Hepatocyte (in vitro differentiated cells): ENCODE measurements at regions not wholly inside any gene's neighbourhood (a gene's known extent, or its start where the extent isn't known, plus 50 kb on each side); places are given as distances from the start of the nearest gene placed in this dataset.

Source experiments
- EZH2 ChIP-seq: fragments of 200-600 bp; sonication (generic); IDR thresholded peaks from 2 replicates; pipeline ENCODE4 v1.6.1; 2016; ENCODE audit warnings: antibody characterized with exemption, mild to moderate bottlenecking, borderline replicate concordance
- TF ChIP-seq, protein P1 (sequence below): fragments of 200-600 bp; sonication (generic); IDR thresholded peaks from 2 replicates; pipeline ENCODE4 v1.5.1; 2016; ENCODE audit warnings: antibody characterized with exemption, mild to moderate bottlenecking; ENCODE audit not compliant: poor library complexity

DNA sequence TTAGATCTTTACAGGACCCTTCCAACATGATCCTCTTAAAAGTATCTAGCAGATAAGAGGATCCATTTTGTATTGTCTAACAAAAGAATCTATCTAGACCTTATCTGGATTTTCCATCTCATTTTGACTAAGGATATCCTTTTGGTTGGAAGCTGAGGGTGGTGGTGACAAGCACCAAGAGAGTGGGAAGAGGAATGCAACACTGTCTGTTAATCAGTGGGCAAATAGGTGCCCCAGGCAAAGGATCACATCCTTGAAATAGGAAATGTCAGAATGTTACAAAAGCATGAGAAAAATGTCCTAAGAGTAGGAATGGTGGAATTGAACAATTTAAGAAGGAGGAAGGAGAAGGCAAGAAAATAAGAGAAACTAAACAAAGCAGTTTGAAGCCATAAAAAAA lies 420.7 kb upstream of the CNTN3 start:
- TF ChIP-seq, protein P1, sequence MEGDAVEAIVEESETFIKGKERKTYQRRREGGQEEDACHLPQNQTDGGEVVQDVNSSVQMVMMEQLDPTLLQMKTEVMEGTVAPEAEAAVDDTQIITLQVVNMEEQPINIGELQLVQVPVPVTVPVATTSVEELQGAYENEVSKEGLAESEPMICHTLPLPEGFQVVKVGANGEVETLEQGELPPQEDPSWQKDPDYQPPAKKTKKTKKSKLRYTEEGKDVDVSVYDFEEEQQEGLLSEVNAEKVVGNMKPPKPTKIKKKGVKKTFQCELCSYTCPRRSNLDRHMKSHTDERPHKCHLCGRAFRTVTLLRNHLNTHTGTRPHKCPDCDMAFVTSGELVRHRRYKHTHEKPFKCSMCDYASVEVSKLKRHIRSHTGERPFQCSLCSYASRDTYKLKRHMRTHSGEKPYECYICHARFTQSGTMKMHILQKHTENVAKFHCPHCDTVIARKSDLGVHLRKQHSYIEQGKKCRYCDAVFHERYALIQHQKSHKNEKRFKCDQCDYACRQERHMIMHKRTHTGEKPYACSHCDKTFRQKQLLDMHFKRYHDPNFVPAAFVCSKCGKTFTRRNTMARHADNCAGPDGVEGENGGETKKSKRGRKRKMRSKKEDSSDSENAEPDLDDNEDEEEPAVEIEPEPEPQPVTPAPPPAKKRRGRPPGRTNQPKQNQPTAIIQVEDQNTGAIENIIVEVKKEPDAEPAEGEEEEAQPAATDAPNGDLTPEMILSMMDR, result no peak
- TF ChIP-seq EZH2, result no peak
